ENCODE measurements at regions not wholly inside any gene's neighbourhood (a gene's known extent, or its start where the extent isn't known, plus 50 kb on each side); places are given as distances from the start of the nearest gene placed in this dataset.

GRCh38 chr5:97788369-97788768, 605.3 kb upstream of the RIOK2 start:
- Histone ChIP-seq H3K4me1 (no peaks in the 10 kb centered on the region), H3K4me3 (no peak overlapping the region), H3K36me3 (ENCODE audit: insufficient read depth in 1 of 2, low read depth in 1 of 2) (no peaks in the 10 kb centered on the region), H3K27ac (no peak overlapping the region), H3K9me3 (no peaks in the 10 kb centered on the region), H3K27me3 (ENCODE audit: insufficient read depth in 3 of 3, low read length in 2 of 3) (no peaks in the 10 kb centered on the region)
- no peak for TF ChIP-seq CTCF (IDR thresholded peaks at IDR 0.05)
- 84 to 94% (median 90%) methylated on average over 1 of the region's 1 CpG for WGBS, 3 donors
- no peak for DNase-seq
- no peak for ATAC-seq
- intact Hi-C loops (cut with DNase I), result no loop called here

GRCh38 chr5:97797994-97798451, 615.0 kb upstream of the RIOK2 start:
- Histone ChIP-seq H3K4me1 (no peaks in the 10 kb centered on the region), H3K27me3 (ENCODE audit: insufficient read depth in 3 of 3, low read length in 2 of 3) (no peaks in the 10 kb centered on the region), H3K4me3 (no peak overlapping the region), H3K9me3 (no peaks in the 10 kb centered on the region), H3K36me3 (ENCODE audit: insufficient read depth in 1 of 2, low read depth in 1 of 2) (no peaks in the 10 kb centered on the region), H3K27ac (no peak overlapping the region)
- ATAC-seq (no peak), DNase-seq (no peak)
- 15 to 45% (median 25%) methylated on average over 1 of the region's 1 CpG for WGBS, 3 donors
- intact Hi-C loops (cut with DNase I), result no loop called here
- no peak for TF ChIP-seq CTCF (IDR thresholded peaks at IDR 0.05)

DNA sequence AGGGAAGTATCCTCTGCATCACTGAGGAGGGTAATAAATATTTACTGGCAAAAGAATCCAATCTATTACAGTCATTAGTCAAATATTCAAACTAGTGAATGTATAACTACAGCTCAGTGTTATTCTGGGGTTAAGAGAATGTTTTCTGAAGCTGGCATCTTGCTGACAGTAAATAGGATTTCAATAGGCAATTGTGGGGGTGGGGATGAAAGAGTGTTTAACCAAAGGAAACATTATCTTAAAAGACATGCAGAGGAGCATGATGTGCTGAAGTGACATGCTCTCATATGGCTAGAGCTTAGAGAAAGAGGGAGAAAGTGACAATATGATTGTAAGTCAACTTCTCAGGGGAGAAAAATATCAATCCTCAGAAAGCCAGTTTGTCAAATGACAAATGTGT, 618.4 kb upstream of the RIOK2 start:
- H3K9me3 ChIP-seq, result peaks cover 17% of the 10 kb centered on the region
- DNase-seq (no peak), ATAC-seq (no peak)
- H3K36me3 ChIP-seq (ENCODE audit: insufficient read depth in 1 of 2, low read depth in 1 of 2), result no peaks in the 10 kb centered on the region
- no peaks in the 10 kb centered on the region for H3K4me1 ChIP-seq
- no peaks in the 10 kb centered on the region for H3K27me3 ChIP-seq (ENCODE audit: insufficient read depth in 3 of 3, low read length in 2 of 3)
- intact Hi-C loops (cut with DNase I), result no loop called here
- no peak for TF ChIP-seq CTCF (IDR thresholded peaks at IDR 0.05)
- no peak overlapping the region for H3K27ac ChIP-seq
- no peak overlapping the region for H3K4me3 ChIP-seq

- TF ChIP-seq CTCF (IDR thresholded peaks at IDR 0.05), result no peak
- no peaks in the 10 kb centered on the region for H3K9me3 ChIP-seq
- DNase-seq (no peak), ATAC-seq (no peak)
- H3K4me3 ChIP-seq, result no peak overlapping the region
- no peaks in the 10 kb centered on the region for H3K4me1 ChIP-seq
- no peaks in the 10 kb centered on the region for H3K27me3 ChIP-seq (ENCODE audit: insufficient read depth in 3 of 3, low read length in 2 of 3)
- no peaks in the 10 kb centered on the region for H3K36me3 ChIP-seq (ENCODE audit: insufficient read depth in 1 of 2, low read depth in 1 of 2)
- intact Hi-C loops (cut with DNase I), result no loop called here
- WGBS, 3 donors, result 92 to 94% (median 92%) methylated on average over 2 of the region's 2 CpGs
- no peak overlapping the region for H3K27ac ChIP-seq
Observed at GRCh38 chr5:97820138-97820537, 637.1 kb upstream of the RIOK2 start.

DNA sequence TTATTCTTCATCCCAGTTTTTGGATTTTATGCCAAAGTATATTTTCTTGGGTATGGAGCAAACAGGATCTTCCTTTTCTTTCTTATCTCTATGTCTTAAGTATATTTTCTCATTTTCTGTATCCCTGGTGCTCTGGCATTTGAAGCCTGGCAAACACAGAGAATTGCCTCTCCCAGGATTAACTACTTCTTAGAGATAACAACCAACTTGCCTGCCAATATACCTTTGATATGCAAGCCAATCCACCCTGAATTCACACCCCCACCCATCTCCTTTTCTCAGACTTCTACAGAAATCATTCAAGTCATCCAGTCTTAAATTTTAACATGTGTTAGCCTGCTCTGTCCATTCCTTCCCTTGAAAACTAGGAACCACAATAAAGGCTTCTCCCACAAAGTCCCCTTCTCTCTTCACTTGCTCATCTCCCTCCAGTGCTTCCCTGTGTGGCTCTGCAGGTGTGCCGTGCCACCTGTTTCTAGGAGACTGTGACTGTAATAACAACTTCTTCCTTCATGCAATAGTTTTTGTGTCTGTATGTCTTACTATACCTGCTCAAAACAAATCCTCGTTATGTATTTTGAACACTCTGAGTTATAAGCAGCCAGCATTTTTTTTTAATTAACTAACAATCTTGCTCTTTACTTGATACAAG, 649.7 kb upstream of the RIOK2 start:
- H3K27ac ChIP-seq, result no peak overlapping the region
- TF ChIP-seq CTCF (IDR thresholded peaks at IDR 0.05), result no peak
- no peaks in the 10 kb centered on the region for H3K4me1 ChIP-seq
- intact Hi-C loops (cut with DNase I), result no loop called here
- no peaks in the 10 kb centered on the region for H3K36me3 ChIP-seq (ENCODE audit: insufficient read depth in 1 of 2, low read depth in 1 of 2)
- DNase-seq (no peak), ATAC-seq (no peak)
- WGBS, 3 donors, result 64 to 89% (median 76%) methylated on average over 2 of the region's 2 CpGs
- no peaks in the 10 kb centered on the region for H3K27me3 ChIP-seq (ENCODE audit: insufficient read depth in 3 of 3, low read length in 2 of 3)
- H3K9me3 ChIP-seq, result no peaks in the 10 kb centered on the region
- no peak overlapping the region for H3K4me3 ChIP-seq
